ENCODE measurements at regions not wholly inside any gene's neighbourhood (a gene's known extent, or its start where the extent isn't known, plus 50 kb on each side); places are given as distances from the start of the nearest gene placed in this dataset.

DNA sequence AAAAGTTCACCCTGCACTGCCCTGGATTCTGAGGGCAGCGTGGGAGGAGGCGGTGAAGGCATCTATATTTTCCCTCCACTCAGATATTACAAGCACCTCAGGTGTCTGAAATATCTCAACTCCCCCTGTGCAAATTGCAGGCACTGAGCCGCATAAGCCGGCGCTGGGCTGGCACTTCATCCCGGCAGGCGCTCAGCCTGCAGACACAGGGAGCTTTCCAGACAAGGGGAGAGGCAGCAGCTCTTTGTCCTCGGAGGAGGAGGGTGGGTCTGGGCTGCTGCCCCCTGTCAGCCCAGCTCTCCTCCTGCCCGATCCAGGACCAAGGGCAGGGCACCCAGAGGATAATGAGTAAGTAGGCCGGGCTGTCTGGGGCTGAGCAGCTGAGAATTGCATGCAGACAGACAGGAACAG, 189.3 kb upstream of the MYT1L start:
- TF ChIP-seq, protein P1, sequence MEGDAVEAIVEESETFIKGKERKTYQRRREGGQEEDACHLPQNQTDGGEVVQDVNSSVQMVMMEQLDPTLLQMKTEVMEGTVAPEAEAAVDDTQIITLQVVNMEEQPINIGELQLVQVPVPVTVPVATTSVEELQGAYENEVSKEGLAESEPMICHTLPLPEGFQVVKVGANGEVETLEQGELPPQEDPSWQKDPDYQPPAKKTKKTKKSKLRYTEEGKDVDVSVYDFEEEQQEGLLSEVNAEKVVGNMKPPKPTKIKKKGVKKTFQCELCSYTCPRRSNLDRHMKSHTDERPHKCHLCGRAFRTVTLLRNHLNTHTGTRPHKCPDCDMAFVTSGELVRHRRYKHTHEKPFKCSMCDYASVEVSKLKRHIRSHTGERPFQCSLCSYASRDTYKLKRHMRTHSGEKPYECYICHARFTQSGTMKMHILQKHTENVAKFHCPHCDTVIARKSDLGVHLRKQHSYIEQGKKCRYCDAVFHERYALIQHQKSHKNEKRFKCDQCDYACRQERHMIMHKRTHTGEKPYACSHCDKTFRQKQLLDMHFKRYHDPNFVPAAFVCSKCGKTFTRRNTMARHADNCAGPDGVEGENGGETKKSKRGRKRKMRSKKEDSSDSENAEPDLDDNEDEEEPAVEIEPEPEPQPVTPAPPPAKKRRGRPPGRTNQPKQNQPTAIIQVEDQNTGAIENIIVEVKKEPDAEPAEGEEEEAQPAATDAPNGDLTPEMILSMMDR (IDR thresholded peaks at IDR 0.05 in 8 of 11, conservative IDR thresholded peaks at IDR 0.05 in 3 of 11): no peak
- TF ChIP-seq POLR2A (IDR thresholded peaks at IDR 0.05) (no peak), POLR2AphosphoS5 (IDR thresholded peaks at IDR 0.05) (no peak)

Data from spleen (tissue), 7 donors.